Fibroblast of skin of left biceps (primary cell): ENCODE measurements at regions not wholly inside any gene's neighbourhood (a gene's known extent, or its start where the extent isn't known, plus 50 kb on each side); places are given as distances from the start of the nearest gene placed in this dataset.
"Not testable (repeated sequence)": the region's sequence is repeated elsewhere in the genome, so short reads cannot be mapped to it uniquely, and the experiment has no call there.

Source experiments
- DNase-seq, 2 experiments: peaks; one replicate each; pipeline ENCODE4 v3.0.0-alpha.2; 2013; ENCODE audit warnings: low read depth in 2 of 2

- no peak for DNase-seq
Observed at GRCh38 chr15:22240403-22240802, 160.1 kb downstream of the OR4M2 start.

GRCh38 chr15:22240986-22241385 lies 160.7 kb downstream of the OR4M2 start:
- DNase-seq = no peak

- DNase-seq = no peak
Observed at GRCh38 chr15:22241451-22241850, 161.1 kb downstream of the OR4M2 start.

- not testable (repeated sequence) for DNase-seq
Observed at GRCh38 chr15:22242311-22242710, 162.0 kb downstream of the OR4M2 start.

- DNase-seq = no peak
Observed at GRCh38 chr15:22243440-22244130, 163.3 kb downstream of the OR4M2 start.

GRCh38 chr15:22249511-22249910 lies 169.2 kb downstream of the OR4M2 start:
- not testable (repeated sequence) for DNase-seq

- not testable (repeated sequence) for DNase-seq
Observed at GRCh38 chr15:22250501-22251290, 170.4 kb downstream of the OR4M2 start.

- DNase-seq = no peak
Observed at GRCh38 chr15:22251422-22251821, 171.1 kb downstream of the OR4M2 start.

GRCh38 chr15:22252047-22252446 lies 171.7 kb downstream of the OR4M2 start:
- not testable (repeated sequence) for DNase-seq

- not testable (repeated sequence) for DNase-seq
Observed at GRCh38 chr15:22252521-22252920, 172.2 kb downstream of the OR4M2 start.

GRCh38 chr15:22253002-22253675 lies 172.8 kb downstream of the OR4M2 start:
- DNase-seq = not testable (repeated sequence)

GRCh38 chr15:22253676-22254408 lies 173.5 kb downstream of the OR4M2 start:
- DNase-seq = no peak

- not testable (repeated sequence) for DNase-seq
Observed at GRCh38 chr15:22254409-22255045, 174.2 kb downstream of the OR4M2 start.

- DNase-seq = not testable (repeated sequence)
Observed at GRCh38 chr15:22255606-22256005, 175.3 kb downstream of the OR4M2 start.

GRCh38 chr15:22256389-22257046 lies 176.2 kb downstream of the OR4M2 start:
- not testable (repeated sequence) for DNase-seq

- DNase-seq = peak in 1 of 2 experiments; percentile 0
Observed at GRCh38 chr15:22257047-22258008, 177.0 kb downstream of the OR4M2 start.

GRCh38 chr15:22258009-22258397 lies 177.7 kb downstream of the OR4M2 start:
- DNase-seq = no peak

- no peak for DNase-seq
Observed at GRCh38 chr15:22258398-22259150, 178.2 kb downstream of the OR4M2 start.
